GM23338 (cell line): ENCODE measurements at regions not wholly inside any gene's neighbourhood (a gene's known extent, or its start where the extent isn't known, plus 50 kb on each side); places are given as distances from the start of the nearest gene placed in this dataset.

ENCODE experiments used
- ATAC-seq: fragments of 200-7000 bp; cut with Tn5 transposase; 3 replicates; pipeline ENCODE4 v1.9.1; 2020
- DNase-seq: peaks from one replicate; pipeline ENCODE4 v3.0.0-alpha.2; 2015; ENCODE audit warnings: low spot score
- H2AFZ ChIP-seq: fragments of 200-600 bp; sonication (generic); 2 replicates; pipeline ENCODE4 v1.8.0; 2016; ENCODE audit warnings: antibody characterized with exemption, mild to moderate bottlenecking, moderate library complexity
- H3F3A ChIP-seq: fragments of 200-600 bp; sonication (generic); replicated peaks from 2 replicates; pipeline ENCODE4 v1.8.0; 2017; ENCODE audit warnings: antibody characterized with exemption, mixed run types, low read depth
- H3K27ac ChIP-seq: fragments of 200-600 bp; sonication (generic); 2 replicates; pipeline ENCODE4 v1.6.1; 2016; ENCODE audit warnings: low read depth
- H3K27me3 ChIP-seq: fragments of 200-600 bp; sonication (generic); 2 replicates; pipeline ENCODE4 v1.8.0; 2016; ENCODE audit warnings: mild to moderate bottlenecking, mixed run types, moderate library complexity; ENCODE audit not compliant: insufficient read depth
- H3K36me3 ChIP-seq: fragments of 200-600 bp; sonication (generic); 2 replicates; pipeline ENCODE4 v1.8.0; 2016; ENCODE audit warnings: mild to moderate bottlenecking; ENCODE audit not compliant: insufficient read depth
- H3K4me1 ChIP-seq: fragments of 200-600 bp; sonication (generic); 2 replicates; pipeline ENCODE4 v1.8.0; 2016; ENCODE audit warnings: mild to moderate bottlenecking, moderate library complexity; ENCODE audit not compliant: insufficient read depth
- H3K4me2 ChIP-seq: fragments of 200-600 bp; sonication (generic); 2 replicates; pipeline ENCODE4 v1.7.1; 2017; ENCODE audit warnings: mixed run types
- H3K4me3 ChIP-seq: fragments of 200-600 bp; sonication (generic); 2 replicates; pipeline ENCODE4 v1.6.1; 2016; ENCODE audit warnings: mixed run types
- H3K79me2 ChIP-seq: fragments of 200-600 bp; sonication (generic); replicated peaks from 2 replicates; pipeline ENCODE4 v1.8.0; 2017; ENCODE audit warnings: mild to moderate bottlenecking; ENCODE audit not compliant: insufficient read depth
- H3K9me2 ChIP-seq: fragments of 200-600 bp; sonication (generic); 2 replicates; pipeline ENCODE4 v1.8.0; 2017; ENCODE audit not compliant: insufficient read depth
- H4K20me1 ChIP-seq: fragments of 200-600 bp; sonication (generic); replicated peaks from 2 replicates; pipeline ENCODE4 v1.8.0; 2017; ENCODE audit warnings: mild to moderate bottlenecking; ENCODE audit not compliant: insufficient read depth
- H3K27ac Mint-ChIP-seq: 2 replicates; pipeline ENCODE4 v1.8.0; 2020; ENCODE audit warnings: inconsistent platforms, mild to moderate bottlenecking, moderate library complexity, mixed read lengths
- H3K27me3 Mint-ChIP-seq: 3 replicates; pipeline ENCODE4 v1.8.0; 2022; ENCODE audit warnings: low read depth, mild to moderate bottlenecking, moderate library complexity, mixed read lengths, inconsistent platforms; ENCODE audit not compliant: insufficient read depth, poor library complexity
- H3K36me3 Mint-ChIP-seq: 3 replicates; pipeline ENCODE4 v1.8.0; 2021; ENCODE audit warnings: low read depth, mild to moderate bottlenecking, inconsistent platforms, moderate library complexity, mixed read lengths
- H3K4me1 Mint-ChIP-seq: 3 replicates; pipeline ENCODE4 v1.8.0; 2020; ENCODE audit warnings: mild to moderate bottlenecking, inconsistent platforms, mixed read lengths
- H3K4me3 Mint-ChIP-seq: 3 replicates; pipeline ENCODE4 v1.8.0; 2021; ENCODE audit warnings: moderate library complexity, mild to moderate bottlenecking, inconsistent platforms, mixed read lengths
- H3K9me3 Mint-ChIP-seq: 3 replicates; pipeline ENCODE4 v1.8.0; 2020; ENCODE audit warnings: moderate library complexity, mild to moderate bottlenecking, inconsistent platforms, mixed read lengths
- CREB1 ChIP-seq: fragments of 250-450 bp; sonication (Bioruptor Pico); IDR thresholded peaks from 2 replicates; pipeline ENCODE4 v1.5.0; 2020; ENCODE audit warnings: low read depth, mild to moderate bottlenecking, moderate library complexity
- CTCF ChIP-seq, 2 experiments: fragments of 200-600 bp in 1 of 2; sonication (generic) in 1 of 2; conservative IDR thresholded peaks; 2 replicates each; pipeline versions ENCODE4 v1.5.1 to v1.6.1; 2016 to 2017; ENCODE audit warnings: antibody characterized with exemption in 2 of 2, low read depth in 2 of 2, mild to moderate bottlenecking in 2 of 2, moderate library complexity in 1 of 2
- ETS1 ChIP-seq: IDR thresholded peaks from 2 replicates; pipeline ENCODE4 v1.6.1; 2016; ENCODE audit warnings: antibody characterized with exemption
- EZH2 ChIP-seq: fragments of 200-600 bp; sonication (generic); IDR thresholded peaks from one replicate; pipeline ENCODE4 v1.8.0; 2017; ENCODE audit warnings: antibody characterized with exemption, mild to moderate bottlenecking, low read depth; ENCODE audit not compliant: unreplicated experiment
- EZH2phosphoT487 ChIP-seq: fragments of 200-600 bp; sonication (generic); IDR thresholded peaks from one replicate; pipeline ENCODE4 v1.8.1; 2018; ENCODE audit warnings: antibody characterized with exemption; ENCODE audit not compliant: unreplicated experiment
- JUNB ChIP-seq: IDR thresholded peaks from one replicate; pipeline ENCODE4 v1.6.1; 2016; ENCODE audit warnings: antibody characterized with exemption; ENCODE audit not compliant: unreplicated experiment
- NANOG ChIP-seq: IDR thresholded peaks from 2 replicates; pipeline ENCODE4 v1.6.1; 2016; ENCODE audit warnings: antibody characterized with exemption, borderline replicate concordance
- POLR2AphosphoS5 ChIP-seq: IDR thresholded peaks from 2 replicates; pipeline ENCODE4 v1.6.1; 2016; ENCODE audit warnings: antibody characterized with exemption, low read depth
- STAT1 ChIP-seq: IDR thresholded peaks from one replicate; pipeline ENCODE4 v1.6.1; 2016; ENCODE audit warnings: antibody characterized with exemption; ENCODE audit not compliant: unreplicated experiment
- ZNF114 ChIP-seq: fragments of 250-450 bp; sonication (Bioruptor Pico); IDR thresholded peaks from 2 replicates; pipeline ENCODE4 v1.5.0; 2020; ENCODE audit warnings: mild to moderate bottlenecking, moderate library complexity
- ZNF331 ChIP-seq: fragments of 250-450 bp; sonication (Bioruptor Pico); IDR thresholded peaks from 2 replicates; pipeline ENCODE4 v1.5.0; 2020; ENCODE audit warnings: low read depth, mild to moderate bottlenecking, moderate library complexity
- ZNF462 ChIP-seq: fragments of 250-450 bp; sonication (Bioruptor Pico); IDR thresholded peaks from 2 replicates; pipeline ENCODE4 v1.5.0; 2020; ENCODE audit warnings: mild to moderate bottlenecking, moderate library complexity

- peaks cover 3% of the 10 kb centered on the region; the same call in 1 of the 2 replicates for H3K4me1 ChIP-seq
- Mint-ChIP-seq H3K27me3 (no peaks in the 10 kb centered on the region), H3K36me3 (no peaks in the 10 kb centered on the region), H3K27ac (no peak overlapping the region), H3K9me3 (no peaks in the 10 kb centered on the region), H3K4me1 (peaks cover 5% of the 10 kb centered on the region; the same call in 2 of the 3 replicates), H3K4me3 (no peak overlapping the region)
- H3K9me2 ChIP-seq, result no peaks in the 10 kb centered on the region
- H3K36me3 ChIP-seq, result no peaks in the 10 kb centered on the region
- no peaks in the 10 kb centered on the region for H3K79me2 ChIP-seq
- no peak overlapping the region for H3K27ac ChIP-seq
- H3K27me3 ChIP-seq, result no peaks in the 10 kb centered on the region
- ATAC-seq (no peak), DNase-seq (no peak)
- no peaks in the 10 kb centered on the region for H3F3A ChIP-seq
- no peak overlapping the region for H2AFZ ChIP-seq
- H4K20me1 ChIP-seq, result no peaks in the 10 kb centered on the region
- no peak overlapping the region for H3K4me2 ChIP-seq
- TF ChIP-seq JUNB, result no peak
- TF ChIP-seq STAT1, result no peak
- TF ChIP-seq POLR2AphosphoS5, result no peak
- TF ChIP-seq NANOG, result no peak
- TF ChIP-seq EZH2, result no peak
- TF ChIP-seq ZNF331 (CRISPR knock-in tag), result no peak
- TF ChIP-seq EZH2phosphoT487, result no peak
- TF ChIP-seq ETS1, result no peak
- TF ChIP-seq CTCF (conservative IDR thresholded peaks at IDR 0.05; ENCODE audit: low read depth in 2 of 2), result no peak
- H3K4me3 ChIP-seq, result no peak overlapping the region
Measured at GRCh38 chr2:82826437-82826836, 1632.6 kb downstream of the SUCLG1 start.

- ATAC-seq (no peak), DNase-seq (no peak)
- H3K79me2 ChIP-seq, result no peaks in the 10 kb centered on the region
- H3K36me3 ChIP-seq, result no peaks in the 10 kb centered on the region
- H3K27ac Mint-ChIP-seq, result no peak overlapping the region; the same call in 1 of the 2 replicates
- H3K4me2 ChIP-seq, result no peak overlapping the region
- no peaks in the 10 kb centered on the region for H3K27me3 ChIP-seq
- no peak overlapping the region for H3K4me3 Mint-ChIP-seq
- H3K4me3 ChIP-seq, result no peak overlapping the region
- H3K9me2 ChIP-seq, result no peaks in the 10 kb centered on the region
- no peaks in the 10 kb centered on the region for H3K27me3 Mint-ChIP-seq
- no peak overlapping the region for H3K27ac ChIP-seq
- no peaks in the 10 kb centered on the region for H3F3A ChIP-seq
- H3K4me1 Mint-ChIP-seq, result no peaks in the 10 kb centered on the region
- no peaks in the 10 kb centered on the region for H3K36me3 Mint-ChIP-seq
- H3K4me1 ChIP-seq, result no peaks in the 10 kb centered on the region
- H3K9me3 Mint-ChIP-seq, result no peaks in the 10 kb centered on the region
- no peaks in the 10 kb centered on the region for H4K20me1 ChIP-seq
- no peak overlapping the region for H2AFZ ChIP-seq
- TF ChIP-seq ZNF462 (CRISPR knock-in tag) (no peak), ZNF114 (CRISPR knock-in tag) (no peak), CREB1 (no peak), STAT1 (no peak), POLR2AphosphoS5 (no peak), EZH2phosphoT487 (no peak)
Measured at GRCh38 chr2:82825410-82826090, 1633.5 kb downstream of the SUCLG1 start.
